ENCODE measurements at regions not wholly inside any gene's neighbourhood (a gene's known extent, or its start where the extent isn't known, plus 50 kb on each side); places are given as distances from the start of the nearest gene placed in this dataset.

DNA sequence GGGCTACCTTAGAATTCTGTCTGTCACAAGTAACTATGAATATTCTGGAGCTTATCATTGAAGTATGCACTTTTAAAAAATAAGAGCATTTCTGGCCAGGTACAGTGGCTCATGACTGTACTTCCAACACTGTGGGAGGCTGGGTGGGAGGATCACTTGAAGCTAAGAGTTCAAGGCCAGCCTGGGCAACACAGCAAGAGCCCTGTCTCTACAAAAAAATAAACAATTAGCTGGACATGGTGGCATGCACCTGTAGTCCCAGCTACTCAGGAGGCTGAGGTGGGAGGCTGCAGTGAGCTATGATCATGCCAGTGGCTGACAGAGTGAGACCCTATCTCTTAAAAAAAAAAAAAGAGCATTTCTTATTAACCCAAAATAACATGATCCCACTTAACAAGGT lies 60.0 kb upstream of the BRD7 start:
- H3K27me3 ChIP-seq (ENCODE audit: insufficient read depth, low read depth, low read length) = no peaks in the 10 kb centered on the region
- no peak overlapping the region for H3K9ac ChIP-seq (ENCODE audit: low read length)
- no peak overlapping the region for H2AFZ ChIP-seq (ENCODE audit: low read depth, low read length)
- H3F3A ChIP-seq (ENCODE audit: insufficient read depth, low read length, poor library complexity, severe bottlenecking) = no peaks in the 10 kb centered on the region
- no peak for TF ChIP-seq MXI1 (conservative IDR thresholded peaks at IDR 0.05; ENCODE audit: poor library complexity, severe bottlenecking)
- TF ChIP-seq POLR2AphosphoS5 (IDR thresholded peaks at IDR 0.05) = no peak
- no peak for TF ChIP-seq EP300 (conservative IDR thresholded peaks at IDR 0.05; ENCODE audit: poor library complexity, severe bottlenecking)
- no peak for TF ChIP-seq EZH2 (IDR thresholded peaks at IDR 0.05; ENCODE audit: borderline replicate concordance, insufficient read depth, low read length, poor library complexity, severe bottlenecking)
- TF ChIP-seq RAD21 (conservative IDR thresholded peaks at IDR 0.05) = no peak
- TF ChIP-seq, protein P1, sequence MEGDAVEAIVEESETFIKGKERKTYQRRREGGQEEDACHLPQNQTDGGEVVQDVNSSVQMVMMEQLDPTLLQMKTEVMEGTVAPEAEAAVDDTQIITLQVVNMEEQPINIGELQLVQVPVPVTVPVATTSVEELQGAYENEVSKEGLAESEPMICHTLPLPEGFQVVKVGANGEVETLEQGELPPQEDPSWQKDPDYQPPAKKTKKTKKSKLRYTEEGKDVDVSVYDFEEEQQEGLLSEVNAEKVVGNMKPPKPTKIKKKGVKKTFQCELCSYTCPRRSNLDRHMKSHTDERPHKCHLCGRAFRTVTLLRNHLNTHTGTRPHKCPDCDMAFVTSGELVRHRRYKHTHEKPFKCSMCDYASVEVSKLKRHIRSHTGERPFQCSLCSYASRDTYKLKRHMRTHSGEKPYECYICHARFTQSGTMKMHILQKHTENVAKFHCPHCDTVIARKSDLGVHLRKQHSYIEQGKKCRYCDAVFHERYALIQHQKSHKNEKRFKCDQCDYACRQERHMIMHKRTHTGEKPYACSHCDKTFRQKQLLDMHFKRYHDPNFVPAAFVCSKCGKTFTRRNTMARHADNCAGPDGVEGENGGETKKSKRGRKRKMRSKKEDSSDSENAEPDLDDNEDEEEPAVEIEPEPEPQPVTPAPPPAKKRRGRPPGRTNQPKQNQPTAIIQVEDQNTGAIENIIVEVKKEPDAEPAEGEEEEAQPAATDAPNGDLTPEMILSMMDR (IDR thresholded peaks at IDR 0.05; ENCODE audit: poor library complexity, severe bottlenecking) = no peak
- TF ChIP-seq SMC3 (conservative IDR thresholded peaks at IDR 0.05; ENCODE audit: poor library complexity) = no peak
- TF ChIP-seq TAF1 (IDR thresholded peaks at IDR 0.05; ENCODE audit: low read depth) = no peak
- TF ChIP-seq, protein P2, sequence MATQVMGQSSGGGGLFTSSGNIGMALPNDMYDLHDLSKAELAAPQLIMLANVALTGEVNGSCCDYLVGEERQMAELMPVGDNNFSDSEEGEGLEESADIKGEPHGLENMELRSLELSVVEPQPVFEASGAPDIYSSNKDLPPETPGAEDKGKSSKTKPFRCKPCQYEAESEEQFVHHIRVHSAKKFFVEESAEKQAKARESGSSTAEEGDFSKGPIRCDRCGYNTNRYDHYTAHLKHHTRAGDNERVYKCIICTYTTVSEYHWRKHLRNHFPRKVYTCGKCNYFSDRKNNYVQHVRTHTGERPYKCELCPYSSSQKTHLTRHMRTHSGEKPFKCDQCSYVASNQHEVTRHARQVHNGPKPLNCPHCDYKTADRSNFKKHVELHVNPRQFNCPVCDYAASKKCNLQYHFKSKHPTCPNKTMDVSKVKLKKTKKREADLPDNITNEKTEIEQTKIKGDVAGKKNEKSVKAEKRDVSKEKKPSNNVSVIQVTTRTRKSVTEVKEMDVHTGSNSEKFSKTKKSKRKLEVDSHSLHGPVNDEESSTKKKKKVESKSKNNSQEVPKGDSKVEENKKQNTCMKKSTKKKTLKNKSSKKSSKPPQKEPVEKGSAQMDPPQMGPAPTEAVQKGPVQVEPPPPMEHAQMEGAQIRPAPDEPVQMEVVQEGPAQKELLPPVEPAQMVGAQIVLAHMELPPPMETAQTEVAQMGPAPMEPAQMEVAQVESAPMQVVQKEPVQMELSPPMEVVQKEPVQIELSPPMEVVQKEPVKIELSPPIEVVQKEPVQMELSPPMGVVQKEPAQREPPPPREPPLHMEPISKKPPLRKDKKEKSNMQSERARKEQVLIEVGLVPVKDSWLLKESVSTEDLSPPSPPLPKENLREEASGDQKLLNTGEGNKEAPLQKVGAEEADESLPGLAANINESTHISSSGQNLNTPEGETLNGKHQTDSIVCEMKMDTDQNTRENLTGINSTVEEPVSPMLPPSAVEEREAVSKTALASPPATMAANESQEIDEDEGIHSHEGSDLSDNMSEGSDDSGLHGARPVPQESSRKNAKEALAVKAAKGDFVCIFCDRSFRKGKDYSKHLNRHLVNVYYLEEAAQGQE (IDR thresholded peaks at IDR 0.05; ENCODE audit: borderline replicate concordance) = no peak
- H3K27ac ChIP-seq (ENCODE audit: low read length) = no peak overlapping the region
- no peak overlapping the region for H3K4me3 ChIP-seq (ENCODE audit: low read length)
- H4K20me1 ChIP-seq (ENCODE audit: insufficient read depth) = no peaks in the 10 kb centered on the region
- H3K79me2 ChIP-seq (replicated peaks; ENCODE audit: insufficient read depth, low read length) = no peaks in the 10 kb centered on the region
- no peak overlapping the region for H3K4me2 ChIP-seq (ENCODE audit: low read length)
- no peaks in the 10 kb centered on the region for H3K9me2 ChIP-seq (ENCODE audit: insufficient read depth, low read length)
- no peaks in the 10 kb centered on the region for H3K36me3 ChIP-seq (ENCODE audit: insufficient read depth, low read length)
- H3K9me3 ChIP-seq (ENCODE audit: low read length) = no peaks in the 10 kb centered on the region

DNA sequence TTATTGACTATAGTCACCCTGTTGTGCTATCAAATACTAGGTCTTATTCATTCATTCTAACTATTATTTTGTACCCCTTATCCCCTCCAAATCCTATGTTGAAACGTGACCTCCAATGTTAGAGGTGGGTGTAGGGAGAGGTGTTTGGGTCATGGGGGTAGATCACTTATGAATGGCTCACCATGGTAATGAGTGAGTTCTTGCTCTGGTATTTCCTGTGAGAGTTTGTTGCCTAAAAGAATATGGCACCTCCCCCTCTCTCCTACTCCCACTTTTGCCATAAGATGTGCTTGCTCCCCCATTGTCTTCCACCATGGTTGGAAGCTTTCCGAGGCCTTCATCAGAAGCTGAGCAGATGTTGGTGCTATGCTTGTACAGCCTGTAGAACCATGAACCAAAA lies 59.3 kb upstream of the BRD7 start:
- no peaks in the 10 kb centered on the region for H4K20me1 ChIP-seq (ENCODE audit: insufficient read depth)

More for the DNA sequence above, 59.3 kb upstream of the BRD7 start:
- H3K27me3 ChIP-seq (ENCODE audit: insufficient read depth, low read depth, low read length) = no peaks in the 10 kb centered on the region
- H3K79me2 ChIP-seq (replicated peaks; ENCODE audit: insufficient read depth, low read length) = no peaks in the 10 kb centered on the region
- no peak overlapping the region for H3K4me3 ChIP-seq (ENCODE audit: low read length)
- H3K4me2 ChIP-seq (ENCODE audit: low read length) = no peak overlapping the region
- H3K27ac ChIP-seq (ENCODE audit: low read length) = no peak overlapping the region
- no peaks in the 10 kb centered on the region for H3F3A ChIP-seq (ENCODE audit: insufficient read depth, low read length, poor library complexity, severe bottlenecking)
- no peak overlapping the region for H3K9ac ChIP-seq (ENCODE audit: low read length)
- TF ChIP-seq EP300 (conservative IDR thresholded peaks at IDR 0.05; ENCODE audit: poor library complexity, severe bottlenecking) = no peak
- TF ChIP-seq SMC3 (conservative IDR thresholded peaks at IDR 0.05; ENCODE audit: poor library complexity) = no peak
- no peak for TF ChIP-seq MXI1 (conservative IDR thresholded peaks at IDR 0.05; ENCODE audit: poor library complexity, severe bottlenecking)
- TF ChIP-seq, protein P2 (IDR thresholded peaks at IDR 0.05; ENCODE audit: borderline replicate concordance) = no peak
- no peak for TF ChIP-seq TAF1 (IDR thresholded peaks at IDR 0.05; ENCODE audit: low read depth)
- TF ChIP-seq EZH2 (IDR thresholded peaks at IDR 0.05; ENCODE audit: borderline replicate concordance, insufficient read depth, low read length, poor library complexity, severe bottlenecking) = no peak
- TF ChIP-seq, protein P1 (IDR thresholded peaks at IDR 0.05; ENCODE audit: poor library complexity, severe bottlenecking) = no peak
- TF ChIP-seq RAD21 (conservative IDR thresholded peaks at IDR 0.05) = no peak
- no peaks in the 10 kb centered on the region for H3K9me2 ChIP-seq (ENCODE audit: insufficient read depth, low read length)
- H3K36me3 ChIP-seq (ENCODE audit: insufficient read depth, low read length) = no peaks in the 10 kb centered on the region
- no peak overlapping the region for H2AFZ ChIP-seq (ENCODE audit: low read depth, low read length)
- no peaks in the 10 kb centered on the region for H3K9me3 ChIP-seq (ENCODE audit: low read length)
